Natural killer cell (primary cell): ENCODE measurements at regions not wholly inside any gene's neighbourhood (a gene's known extent, or its start where the extent isn't known, plus 50 kb on each side); places are given as distances from the start of the nearest gene placed in this dataset.

Source experiments
- ATAC-seq, 3 donors: fragments of 150-1000 bp in 2 of 3; fragments of 200-7000 bp in 1 of 3; cut with Tn5 transposase; 1 replicate in 1 of 3; 2 replicates in 2 of 3; pipeline ENCODE4 v1.10.0; 2021; ENCODE audit warnings: mild to moderate bottlenecking in 2 of 3, moderate library complexity in 2 of 3
- DNase-seq, 2 donors: peaks; one replicate each; pipeline versions ENCODE4 v3.0.0 to v3.0.0-alpha.2; 2013 to 2021; ENCODE audit warnings: mixed read lengths in 1 of 2
- H3K27ac ChIP-seq: one replicate; pipeline ENCODE4 v1.5.1; 2013; ENCODE audit warnings: mild to moderate bottlenecking, low read length
- H3K27me3 ChIP-seq: one replicate; pipeline ENCODE4 v1.6.1; 2013; ENCODE audit warnings: low read length; ENCODE audit not compliant: control insufficient read depth, insufficient read depth
- H3K36me3 ChIP-seq: one replicate; pipeline ENCODE4 v1.6.1; 2013; ENCODE audit warnings: low read length; ENCODE audit not compliant: control insufficient read depth, insufficient read depth
- H3K4me1 ChIP-seq: one replicate; pipeline ENCODE4 v1.6.1; 2013; ENCODE audit warnings: low read length; ENCODE audit not compliant: control insufficient read depth, insufficient read depth
- H3K4me3 ChIP-seq: one replicate; pipeline ENCODE4 v1.5.1; 2013; ENCODE audit warnings: low read length
- H3K9me3 ChIP-seq: one replicate; pipeline ENCODE4 v1.6.1; 2013; ENCODE audit warnings: low read length; ENCODE audit not compliant: control insufficient read depth, insufficient read depth
- H3K27ac Mint-ChIP-seq, 2 donors: one replicate each; pipeline ENCODE4 v1.8.0; 2022; ENCODE audit warnings: mild to moderate bottlenecking in 2 of 2, mixed read lengths in 2 of 2, moderate library complexity in 1 of 2
- H3K27me3 Mint-ChIP-seq, 2 donors: one replicate each; pipeline ENCODE4 v1.8.0; 2022; ENCODE audit warnings: low read depth in 2 of 2, mixed read lengths in 2 of 2
- H3K36me3 Mint-ChIP-seq: one replicate; pipeline ENCODE4 v1.8.0; 2022; ENCODE audit warnings: mixed read lengths
- H3K4me1 Mint-ChIP-seq, 2 donors: one replicate each; pipeline ENCODE4 v1.8.0; 2022; ENCODE audit warnings: mixed read lengths in 2 of 2
- H3K4me3 Mint-ChIP-seq: one replicate; pipeline ENCODE4 v1.8.0; 2022; ENCODE audit warnings: mild to moderate bottlenecking, moderate library complexity, mixed read lengths
- H3K9me3 Mint-ChIP-seq, 2 donors: one replicate each; pipeline ENCODE4 v1.8.0; 2022; ENCODE audit warnings: mixed read lengths in 2 of 2
- WGBS: methylation state at CpG from one replicate; pipeline ENCODE4 v1.1.7; 2013; ENCODE audit warnings: missing lambda C conversion rate; ENCODE audit not compliant: insufficient coverage; 5-methylcytosine and 5-hydroxymethylcytosine counted together
- intact Hi-C: fragments of 100-400 bp; cut with micrococcal nuclease; formaldehyde crosslinking; loops from one replicate; pipeline ENCODE4 v1.14.2; 2022
- TF ChIP-seq, protein P1 (sequence below): fragments of 200-600 bp; IDR thresholded peaks from one replicate; pipeline ENCODE4 v1.8.0; 2022; ENCODE audit warnings: antibody characterized with exemption

DNA sequence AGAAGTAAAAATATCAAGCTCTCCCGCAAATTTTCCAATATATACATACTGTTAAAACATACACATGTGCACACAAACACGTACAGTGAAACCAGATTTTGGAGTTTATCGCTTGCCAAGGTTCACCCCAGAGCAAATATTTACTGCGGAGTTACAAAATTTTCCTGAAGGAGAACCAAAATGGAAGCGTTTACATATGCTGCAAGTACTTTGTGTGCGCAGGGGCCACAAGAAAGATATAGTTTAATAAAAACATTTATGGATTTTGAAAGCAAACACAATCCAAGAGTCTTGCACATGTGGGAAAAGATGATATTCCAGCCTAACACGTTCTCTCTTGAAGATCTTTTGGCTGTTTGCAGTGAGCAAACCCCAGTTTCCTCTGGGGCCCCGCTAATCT lies 301.3 kb upstream of the NFE2L3 start:
- Histone ChIP-seq H3K27me3 (peaks cover 45% of the 10 kb centered on the region), H3K36me3 (no peaks in the 10 kb centered on the region), H3K27ac (no peak overlapping the region), H3K4me1 (peaks cover 9% of the 10 kb centered on the region), H3K9me3 (peaks cover 13% of the 10 kb centered on the region), H3K4me3 (no peak overlapping the region)
- no peak overlapping the region for H3K27ac Mint-ChIP-seq
- no peaks in the 10 kb centered on the region for H3K36me3 Mint-ChIP-seq
- H3K27me3 Mint-ChIP-seq, result peaks cover 57 to 71% of the 10 kb centered on the region in 2 donors
- intact Hi-C loops, result loop anchor here (5.0 kb wide), 1 partner anchor 588 kb away; no protein-coding TSS in a partner anchor
- peaks cover 0 to 8% of the 10 kb centered on the region in 2 donors for H3K4me1 Mint-ChIP-seq
- WGBS, result 85% methylated on average over 8 of the region's 8 CpGs
- TF ChIP-seq, protein P1, sequence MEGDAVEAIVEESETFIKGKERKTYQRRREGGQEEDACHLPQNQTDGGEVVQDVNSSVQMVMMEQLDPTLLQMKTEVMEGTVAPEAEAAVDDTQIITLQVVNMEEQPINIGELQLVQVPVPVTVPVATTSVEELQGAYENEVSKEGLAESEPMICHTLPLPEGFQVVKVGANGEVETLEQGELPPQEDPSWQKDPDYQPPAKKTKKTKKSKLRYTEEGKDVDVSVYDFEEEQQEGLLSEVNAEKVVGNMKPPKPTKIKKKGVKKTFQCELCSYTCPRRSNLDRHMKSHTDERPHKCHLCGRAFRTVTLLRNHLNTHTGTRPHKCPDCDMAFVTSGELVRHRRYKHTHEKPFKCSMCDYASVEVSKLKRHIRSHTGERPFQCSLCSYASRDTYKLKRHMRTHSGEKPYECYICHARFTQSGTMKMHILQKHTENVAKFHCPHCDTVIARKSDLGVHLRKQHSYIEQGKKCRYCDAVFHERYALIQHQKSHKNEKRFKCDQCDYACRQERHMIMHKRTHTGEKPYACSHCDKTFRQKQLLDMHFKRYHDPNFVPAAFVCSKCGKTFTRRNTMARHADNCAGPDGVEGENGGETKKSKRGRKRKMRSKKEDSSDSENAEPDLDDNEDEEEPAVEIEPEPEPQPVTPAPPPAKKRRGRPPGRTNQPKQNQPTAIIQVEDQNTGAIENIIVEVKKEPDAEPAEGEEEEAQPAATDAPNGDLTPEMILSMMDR, result no peak
- H3K9me3 Mint-ChIP-seq, result no peaks in the 10 kb centered on the region
- no peak for DNase-seq
- H3K4me3 Mint-ChIP-seq, result no peak overlapping the region
- no peak for ATAC-seq

DNA sequence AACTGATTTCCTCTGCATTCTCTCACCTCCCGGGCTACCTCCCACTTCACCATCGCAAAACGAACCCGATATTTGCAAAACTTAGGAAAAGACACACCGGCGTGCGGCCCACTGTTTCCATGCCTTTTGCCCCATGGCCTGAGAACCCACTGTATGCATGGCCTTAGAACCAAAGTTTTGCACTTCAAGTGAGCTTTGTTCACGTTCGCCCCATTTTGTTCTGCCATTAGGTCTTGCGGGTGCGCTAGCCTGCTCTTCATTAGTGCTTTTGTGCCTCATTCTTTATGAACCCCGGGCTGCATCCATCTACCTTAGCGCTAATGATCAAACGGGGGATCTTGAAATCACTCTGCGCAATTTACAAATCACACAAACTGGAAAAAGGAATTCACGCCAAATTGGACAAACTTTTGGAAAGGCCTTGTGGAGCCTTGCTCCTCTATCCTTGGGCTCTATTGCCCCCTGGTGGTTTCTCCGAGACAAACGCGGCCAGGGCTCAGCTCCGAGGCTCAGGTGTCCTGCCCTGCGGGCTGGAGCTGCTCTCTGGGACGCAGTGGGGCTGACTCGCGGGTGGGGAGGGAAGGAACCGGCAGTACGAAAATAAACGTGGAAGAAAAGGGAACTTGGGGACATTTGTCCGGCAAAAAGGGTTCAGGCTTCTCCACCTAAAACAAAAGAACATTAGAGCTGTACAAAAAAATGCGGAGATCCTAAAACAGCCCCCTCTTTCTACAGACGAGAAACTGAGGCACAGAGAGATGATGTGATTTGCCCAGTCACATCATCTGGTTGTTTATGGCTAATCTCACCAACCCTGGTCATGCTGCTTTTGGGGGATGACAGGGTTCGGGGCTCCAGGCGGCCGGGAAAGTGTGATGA lies 300.4 kb upstream of the NFE2L3 start:
- peaks cover 56 to 63% of the 10 kb centered on the region in 2 donors for H3K27me3 Mint-ChIP-seq
- peaks cover 0 to 8% of the 10 kb centered on the region in 2 donors for H3K4me1 Mint-ChIP-seq
- 35% methylated on average over 30 of the region's 33 CpGs for WGBS
- no peaks in the 10 kb centered on the region for H3K36me3 Mint-ChIP-seq
- H3K27ac ChIP-seq, result no peak overlapping the region
- H3K9me3 ChIP-seq, result peaks cover 16% of the 10 kb centered on the region
- peak overlapping the region in 1 of 2 donors; percentile 54 for H3K27ac Mint-ChIP-seq
- H3K9me3 Mint-ChIP-seq, result no peaks in the 10 kb centered on the region
- intact Hi-C loops, result loop anchor here (5.0 kb wide), 1 partner anchor 589 kb away; no protein-coding TSS in a partner anchor
- H3K4me3 Mint-ChIP-seq, result no peak overlapping the region
- TF ChIP-seq, protein P1, result no peak
- H3K36me3 ChIP-seq, result no peaks in the 10 kb centered on the region
- peaks cover 13% of the 10 kb centered on the region for H3K4me1 ChIP-seq
- peaks cover 53% of the 10 kb centered on the region for H3K27me3 ChIP-seq
- peak in 2 of 3 donors; percentile 37 to 49 for ATAC-seq
- peak in 1 of 2 donors; percentile 74 for DNase-seq
- H3K4me3 ChIP-seq, result no peak overlapping the region

DNA sequence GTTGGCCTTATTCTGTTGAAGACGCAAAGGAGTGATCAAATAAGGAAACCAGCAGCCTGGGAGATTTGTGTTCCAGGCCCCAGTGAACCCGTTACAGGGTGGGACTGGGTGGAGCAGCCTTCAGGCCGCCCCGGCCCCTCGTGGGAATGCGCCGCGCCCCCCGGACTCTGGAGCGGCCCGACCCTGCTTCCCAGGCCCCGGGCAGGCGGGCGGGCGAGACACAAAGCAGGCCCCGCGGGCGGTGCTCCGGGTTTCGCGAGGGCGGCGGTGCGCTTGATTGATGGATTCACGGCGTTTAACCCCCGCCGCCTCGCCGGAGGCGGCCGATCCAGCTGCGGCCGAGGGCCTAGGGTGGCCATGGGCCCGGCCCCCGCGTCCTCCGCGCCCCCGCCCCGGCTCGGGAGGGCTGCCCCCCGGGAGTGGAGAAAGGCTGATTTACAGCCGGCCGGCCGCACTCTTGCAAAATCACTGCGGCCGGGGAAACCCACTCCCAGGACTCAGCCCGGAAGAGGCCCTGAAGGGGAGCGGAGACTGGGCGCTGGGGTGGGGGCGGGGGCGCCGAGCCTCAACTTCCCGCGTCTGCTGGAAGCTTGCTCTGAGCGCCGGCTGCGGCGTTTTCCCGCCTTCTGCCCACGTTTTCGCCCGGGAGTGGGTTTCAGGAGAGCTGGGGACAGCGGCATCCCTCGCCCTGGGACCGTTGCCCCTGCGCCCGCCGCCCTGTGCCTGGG lies 299.6 kb upstream of the NFE2L3 start:
- H3K36me3 ChIP-seq, result no peaks in the 10 kb centered on the region
- Mint-ChIP-seq H3K27ac (peak overlapping the region in 1 of 2 donors; percentile 54), H3K36me3 (no peaks in the 10 kb centered on the region), H3K4me1 (peaks cover 0 to 8% of the 10 kb centered on the region in 2 donors), H3K4me3 (no peak overlapping the region), H3K9me3 (no peaks in the 10 kb centered on the region), H3K27me3 (peaks cover 51 to 55% of the 10 kb centered on the region in 2 donors)
- peaks cover 61% of the 10 kb centered on the region for H3K27me3 ChIP-seq
- peaks cover 22% of the 10 kb centered on the region for H3K9me3 ChIP-seq
- 2% methylated on average over 70 of the region's 70 CpGs for WGBS
- ATAC-seq, result no peak
- TF ChIP-seq, protein P1, result no peak
- no peak overlapping the region for H3K4me3 ChIP-seq
- peaks cover 21% of the 10 kb centered on the region for H3K4me1 ChIP-seq
- H3K27ac ChIP-seq, result no peak overlapping the region
- DNase-seq, result peak in 1 of 2 donors; percentile 28
- intact Hi-C loops, result loop anchor here (5.0 kb wide), 1 partner anchor 590 kb away; no protein-coding TSS in a partner anchor
